Type B pancreatic cell (in vitro differentiated cells): ENCODE measurements at regions not wholly inside any gene's neighbourhood (a gene's known extent, or its start where the extent isn't known, plus 50 kb on each side); places are given as distances from the start of the nearest gene placed in this dataset.
"Not testable (repeated sequence)": the region's sequence is repeated elsewhere in the genome, so short reads cannot be mapped to it uniquely, and the experiment has no call there.

Source experiments
- DNase-seq: peaks from one replicate; pipeline ENCODE4 v3.0.0; 2021; ENCODE audit warnings: mixed read lengths; ENCODE audit not compliant: unreplicated experiment; ENCODE audit errors: extremely low spot score
- H3K27ac Mint-ChIP-seq: 2 replicates; pipeline ENCODE4 v1.8.0; 2021; ENCODE audit warnings: mild to moderate bottlenecking, mixed read lengths
- H3K27me3 Mint-ChIP-seq: 2 replicates; pipeline ENCODE4 v1.8.0; 2021; ENCODE audit warnings: mixed read lengths
- H3K36me3 Mint-ChIP-seq: 2 replicates; pipeline ENCODE4 v1.8.0; 2021; ENCODE audit warnings: mixed read lengths
- H3K4me1 Mint-ChIP-seq: one replicate; pipeline ENCODE4 v1.8.0; 2021; ENCODE audit warnings: mixed read lengths; ENCODE audit not compliant: unreplicated experiment
- H3K4me3 Mint-ChIP-seq: 2 replicates; pipeline ENCODE4 v1.8.0; 2021; ENCODE audit warnings: mild to moderate bottlenecking, mixed read lengths
- H3K9me3 Mint-ChIP-seq: 2 replicates; pipeline ENCODE4 v1.8.0; 2021; ENCODE audit warnings: mixed read lengths
- CTCF ChIP-seq: fragments of 200-600 bp; sonication (generic); conservative IDR thresholded peaks from 2 replicates; pipeline ENCODE4 v1.5.0; 2021; ENCODE audit warnings: antibody characterized with exemption, mild to moderate bottlenecking

GRCh38 chr15:77944002-77944867 lies 133.3 kb downstream of the TBC1D2B start:
- no peaks in the 10 kb centered on the region for H3K9me3 Mint-ChIP-seq
- peak overlapping the region; percentile 86 for H3K4me3 Mint-ChIP-seq
- H3K27ac Mint-ChIP-seq, result peak overlapping the region; percentile 75
- peak; percentile 82 for DNase-seq
- TF ChIP-seq CTCF, result no peak
- no peaks in the 10 kb centered on the region for H3K36me3 Mint-ChIP-seq
- no peaks in the 10 kb centered on the region for H3K27me3 Mint-ChIP-seq
- H3K4me1 Mint-ChIP-seq, result peaks cover 16% of the 10 kb centered on the region

- Mint-ChIP-seq H3K4me1 (peaks cover 16% of the 10 kb centered on the region), H3K4me3 (no peak overlapping the region), H3K27me3 (no peaks in the 10 kb centered on the region), H3K9me3 (no peaks in the 10 kb centered on the region), H3K27ac (no peak overlapping the region), H3K36me3 (no peaks in the 10 kb centered on the region)
- DNase-seq, result peak; percentile 52
- TF ChIP-seq CTCF, result no peak
Observed at GRCh38 chr15:77942611-77943211, 134.8 kb downstream of the TBC1D2B start.

- not testable (repeated sequence) for H3K9me3 Mint-ChIP-seq, H3K27me3 Mint-ChIP-seq, H3K4me3 Mint-ChIP-seq, H3K27ac Mint-ChIP-seq, H3K36me3 Mint-ChIP-seq
- H3K4me1 Mint-ChIP-seq, result peaks cover 16% of the 10 kb centered on the region
- DNase-seq, result peak; percentile 53
Observed at GRCh38 chr15:77941090-77941827, 136.3 kb downstream of the TBC1D2B start.

GRCh38 chr15:77940381-77940947 lies 137.0 kb downstream of the TBC1D2B start:
- no peaks in the 10 kb centered on the region for H3K36me3 Mint-ChIP-seq
- DNase-seq, result no peak
- no peaks in the 10 kb centered on the region for H3K9me3 Mint-ChIP-seq
- H3K27me3 Mint-ChIP-seq, result no peaks in the 10 kb centered on the region
- H3K4me3 Mint-ChIP-seq, result no peak overlapping the region
- TF ChIP-seq CTCF, result no peak
- no peak overlapping the region for H3K27ac Mint-ChIP-seq
- peaks cover 16% of the 10 kb centered on the region for H3K4me1 Mint-ChIP-seq

GRCh38 chr15:77939851-77940250 lies 137.7 kb downstream of the TBC1D2B start:
- Mint-ChIP-seq H3K27me3 (no peaks in the 10 kb centered on the region), H3K4me3 (no peak overlapping the region), H3K4me1 (peaks cover 12% of the 10 kb centered on the region), H3K27ac (no peak overlapping the region), H3K36me3 (no peaks in the 10 kb centered on the region), H3K9me3 (no peaks in the 10 kb centered on the region)
- peak; percentile 55 for DNase-seq
- no peak for TF ChIP-seq CTCF

GRCh38 chr15:77939026-77939425 lies 138.5 kb downstream of the TBC1D2B start:
- H3K27ac Mint-ChIP-seq, H3K4me3 Mint-ChIP-seq, H3K27me3 Mint-ChIP-seq, H3K9me3 Mint-ChIP-seq, H3K36me3 Mint-ChIP-seq: not testable (repeated sequence)
- H3K4me1 Mint-ChIP-seq, result peaks cover 11% of the 10 kb centered on the region
- peak; percentile 47 for DNase-seq

- not testable (repeated sequence) for DNase-seq, H3K27ac Mint-ChIP-seq, H3K27me3 Mint-ChIP-seq, H3K4me3 Mint-ChIP-seq, H3K4me1 Mint-ChIP-seq, H3K9me3 Mint-ChIP-seq, H3K36me3 Mint-ChIP-seq
Observed at GRCh38 chr15:77938546-77938945, 139.0 kb downstream of the TBC1D2B start.

- not testable (repeated sequence) for H3K9me3 Mint-ChIP-seq, H3K36me3 Mint-ChIP-seq, H3K27ac Mint-ChIP-seq, DNase-seq, H3K27me3 Mint-ChIP-seq, H3K4me3 Mint-ChIP-seq, H3K4me1 Mint-ChIP-seq
Observed at GRCh38 chr15:77936567-77936966, 140.9 kb downstream of the TBC1D2B start.

GRCh38 chr15:77934516-77934915 lies 143.0 kb downstream of the TBC1D2B start:
- H3K4me3 Mint-ChIP-seq, H3K36me3 Mint-ChIP-seq, H3K27ac Mint-ChIP-seq, H3K9me3 Mint-ChIP-seq, H3K4me1 Mint-ChIP-seq, H3K27me3 Mint-ChIP-seq: not testable (repeated sequence)
- DNase-seq, result peak; percentile 65
